ENCODE measurements at regions not wholly inside any gene's neighbourhood (a gene's known extent, or its start where the extent isn't known, plus 50 kb on each side); places are given as distances from the start of the nearest gene placed in this dataset.

DNA sequence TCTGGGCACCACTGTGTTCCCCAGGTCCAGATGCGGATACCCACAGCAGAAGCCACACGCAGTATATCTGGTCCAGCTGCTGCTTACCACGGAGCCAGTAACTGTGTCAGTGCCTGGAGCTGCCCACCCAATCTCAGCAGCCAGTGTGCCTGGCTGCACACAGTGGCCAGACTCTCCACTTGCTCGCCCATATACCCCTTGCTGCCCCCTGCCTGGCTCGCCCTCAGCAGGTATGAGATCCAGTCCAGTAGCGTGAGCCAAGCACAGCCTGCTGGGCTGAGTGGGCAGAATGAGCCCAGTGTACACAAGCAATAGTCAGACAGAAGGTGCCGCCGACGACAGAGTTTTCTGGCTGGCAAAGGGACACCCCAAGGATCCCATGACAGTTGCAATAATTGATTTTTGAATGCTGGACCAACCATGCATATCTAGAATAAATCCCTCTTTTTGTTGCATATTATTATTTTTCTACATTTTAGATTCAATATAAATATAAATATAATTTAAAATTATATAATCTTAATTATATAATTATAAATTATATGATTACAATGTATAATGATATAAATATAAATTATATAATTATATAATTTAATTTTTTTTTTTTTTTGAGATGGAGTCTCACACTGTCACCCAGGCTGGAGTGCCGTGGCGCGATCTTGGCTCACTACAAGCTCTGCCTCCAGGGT, 918.8 kb upstream of the MIR17HG start:
- TF ChIP-seq, protein P1, sequence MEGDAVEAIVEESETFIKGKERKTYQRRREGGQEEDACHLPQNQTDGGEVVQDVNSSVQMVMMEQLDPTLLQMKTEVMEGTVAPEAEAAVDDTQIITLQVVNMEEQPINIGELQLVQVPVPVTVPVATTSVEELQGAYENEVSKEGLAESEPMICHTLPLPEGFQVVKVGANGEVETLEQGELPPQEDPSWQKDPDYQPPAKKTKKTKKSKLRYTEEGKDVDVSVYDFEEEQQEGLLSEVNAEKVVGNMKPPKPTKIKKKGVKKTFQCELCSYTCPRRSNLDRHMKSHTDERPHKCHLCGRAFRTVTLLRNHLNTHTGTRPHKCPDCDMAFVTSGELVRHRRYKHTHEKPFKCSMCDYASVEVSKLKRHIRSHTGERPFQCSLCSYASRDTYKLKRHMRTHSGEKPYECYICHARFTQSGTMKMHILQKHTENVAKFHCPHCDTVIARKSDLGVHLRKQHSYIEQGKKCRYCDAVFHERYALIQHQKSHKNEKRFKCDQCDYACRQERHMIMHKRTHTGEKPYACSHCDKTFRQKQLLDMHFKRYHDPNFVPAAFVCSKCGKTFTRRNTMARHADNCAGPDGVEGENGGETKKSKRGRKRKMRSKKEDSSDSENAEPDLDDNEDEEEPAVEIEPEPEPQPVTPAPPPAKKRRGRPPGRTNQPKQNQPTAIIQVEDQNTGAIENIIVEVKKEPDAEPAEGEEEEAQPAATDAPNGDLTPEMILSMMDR (IDR thresholded peaks at IDR 0.05), result no peak
- H3K36me3 ChIP-seq (ENCODE audit: control insufficient read depth, insufficient read depth, low read length), result no peaks in the 10 kb centered on the region
- WGBS (ENCODE audit: insufficient coverage), result 90% methylated on average over 12 of the region's 12 CpGs
- Mint-ChIP-seq H3K4me3 (no peak overlapping the region), H3K27me3 (ENCODE audit: low read depth in 2 of 2) (no peaks in the 10 kb centered on the region), H3K9me3 (peaks cover 11 to 23% of the 10 kb centered on the region in 2 donors), H3K4me1 (no peaks in the 10 kb centered on the region), H3K27ac (no peak overlapping the region), H3K36me3 (no peaks in the 10 kb centered on the region)
- no peaks in the 10 kb centered on the region for H3K27me3 ChIP-seq (ENCODE audit: control insufficient read depth, insufficient read depth, low read length)
- no peak overlapping the region for H3K27ac ChIP-seq (ENCODE audit: low read length)
- H3K4me1 ChIP-seq (ENCODE audit: control insufficient read depth, insufficient read depth, low read length), result no peaks in the 10 kb centered on the region
- peaks cover 12% of the 10 kb centered on the region for H3K9me3 ChIP-seq (ENCODE audit: control insufficient read depth, insufficient read depth, low read length)
- no peak for ATAC-seq
- H3K4me3 ChIP-seq (ENCODE audit: low read length), result no peak overlapping the region
- DNase-seq, result no peak
- intact Hi-C loops (cut with micrococcal nuclease), result no loop called here

DNA sequence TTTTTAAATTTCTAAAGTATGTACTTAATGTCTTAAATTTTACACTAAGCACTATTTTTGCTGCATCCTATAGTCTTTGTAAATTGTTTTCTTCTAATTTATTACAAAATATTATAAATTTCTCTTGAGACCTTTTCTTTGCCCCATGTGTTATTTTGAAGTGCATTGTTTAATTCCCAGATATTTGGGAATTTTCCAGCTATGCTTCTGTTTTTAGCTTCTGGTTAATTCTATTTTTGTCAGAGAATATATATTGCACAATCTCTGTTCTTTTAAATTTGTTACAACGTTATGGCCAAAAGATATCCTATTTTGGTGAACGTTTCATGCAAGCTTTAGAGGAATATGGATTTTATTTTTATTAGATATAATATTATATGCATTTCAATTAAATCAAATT, 917.4 kb upstream of the MIR17HG start:
- H3K27me3 Mint-ChIP-seq (ENCODE audit: low read depth in 2 of 2), result no peaks in the 10 kb centered on the region
- TF ChIP-seq, protein P1 (IDR thresholded peaks at IDR 0.05), result no peak
- WGBS (ENCODE audit: insufficient coverage), result no CpG with 5 or more reads among the region's 2 CpGs
- Histone ChIP-seq H3K36me3 (ENCODE audit: control insufficient read depth, insufficient read depth, low read length) (no peaks in the 10 kb centered on the region), H3K9me3 (ENCODE audit: control insufficient read depth, insufficient read depth, low read length) (peaks cover 12% of the 10 kb centered on the region), H3K27ac (ENCODE audit: low read length) (no peak overlapping the region), H3K4me1 (ENCODE audit: control insufficient read depth, insufficient read depth, low read length) (no peaks in the 10 kb centered on the region), H3K27me3 (ENCODE audit: control insufficient read depth, insufficient read depth, low read length) (no peaks in the 10 kb centered on the region), H3K4me3 (ENCODE audit: low read length) (no peak overlapping the region)
- no peak overlapping the region for H3K4me3 Mint-ChIP-seq
- intact Hi-C loops (cut with micrococcal nuclease), result no loop called here
- no peaks in the 10 kb centered on the region for H3K36me3 Mint-ChIP-seq
- DNase-seq (no peak), ATAC-seq (no peak)
- H3K9me3 Mint-ChIP-seq, result peaks cover 8 to 24% of the 10 kb centered on the region in 2 donors
- H3K27ac Mint-ChIP-seq, result no peak overlapping the region
- no peaks in the 10 kb centered on the region for H3K4me1 Mint-ChIP-seq

DNA sequence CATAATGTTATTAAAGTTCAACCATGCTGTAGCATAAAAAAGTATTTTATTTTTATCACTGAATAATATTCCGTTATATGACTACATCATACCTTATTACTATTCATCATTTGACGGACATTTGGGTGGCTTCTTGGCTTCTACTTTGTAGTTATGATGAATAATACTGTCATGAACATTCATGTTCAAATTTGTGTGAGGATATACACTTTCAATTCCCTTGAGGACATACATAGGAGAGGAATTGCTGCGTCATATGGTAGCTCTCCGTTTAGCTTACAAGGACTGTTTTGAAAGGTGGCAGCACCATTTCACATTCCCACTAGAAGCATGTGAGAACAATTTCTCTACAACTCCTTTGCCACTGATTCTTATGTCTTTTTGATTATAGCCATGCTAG, 910.8 kb upstream of the MIR17HG start:
- intact Hi-C loops (cut with micrococcal nuclease), result no loop called here
- TF ChIP-seq, protein P1 (IDR thresholded peaks at IDR 0.05), result no peak
- Mint-ChIP-seq H3K4me1 (no peaks in the 10 kb centered on the region), H3K36me3 (peaks cover 6% of the 10 kb centered on the region), H3K9me3 (peaks cover 12 to 15% of the 10 kb centered on the region in 2 donors), H3K4me3 (no peak overlapping the region), H3K27me3 (ENCODE audit: low read depth in 2 of 2) (no peaks in the 10 kb centered on the region), H3K27ac (no peak overlapping the region)
- H3K9me3 ChIP-seq (ENCODE audit: control insufficient read depth, insufficient read depth, low read length), result no peaks in the 10 kb centered on the region
- no peak overlapping the region for H3K27ac ChIP-seq (ENCODE audit: low read length)
- H3K4me3 ChIP-seq (ENCODE audit: low read length), result no peak overlapping the region
- no peaks in the 10 kb centered on the region for H3K4me1 ChIP-seq (ENCODE audit: control insufficient read depth, insufficient read depth, low read length)
- ATAC-seq (no peak), DNase-seq (no peak)
- 100% methylated on average over 1 of the region's 4 CpGs for WGBS (ENCODE audit: insufficient coverage)
- no peaks in the 10 kb centered on the region for H3K27me3 ChIP-seq (ENCODE audit: control insufficient read depth, insufficient read depth, low read length)
- H3K36me3 ChIP-seq (ENCODE audit: control insufficient read depth, insufficient read depth, low read length), result no peaks in the 10 kb centered on the region

DNA sequence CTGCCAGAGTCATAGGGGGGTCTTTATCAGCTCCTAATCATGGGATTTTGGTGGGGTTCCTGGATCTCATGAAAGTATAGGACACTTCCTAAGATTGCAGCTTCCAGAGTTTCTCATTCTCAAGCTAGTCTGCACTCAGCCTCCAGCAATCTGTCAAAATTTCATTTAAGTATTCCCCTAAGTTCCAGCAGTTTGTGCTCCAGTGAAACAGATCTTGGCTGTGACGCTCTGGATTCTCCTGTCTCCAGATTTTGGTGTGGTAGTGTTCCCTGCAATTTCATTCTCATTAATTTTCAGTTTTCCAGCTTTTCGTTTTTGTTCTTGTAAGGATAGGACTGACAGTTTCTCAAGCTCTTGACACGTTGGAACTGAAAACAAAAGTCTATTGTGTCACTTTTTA, 908.9 kb upstream of the MIR17HG start:
- no peaks in the 10 kb centered on the region for H3K27me3 ChIP-seq (ENCODE audit: control insufficient read depth, insufficient read depth, low read length)
- no peaks in the 10 kb centered on the region for H3K27me3 Mint-ChIP-seq (ENCODE audit: low read depth in 2 of 2)
- DNase-seq, result no peak
- 84% methylated on average over 3 of the region's 3 CpGs for WGBS (ENCODE audit: insufficient coverage)
- H3K9me3 ChIP-seq (ENCODE audit: control insufficient read depth, insufficient read depth, low read length), result no peaks in the 10 kb centered on the region
- TF ChIP-seq, protein P1 (IDR thresholded peaks at IDR 0.05), result no peak
- peaks cover 6% of the 10 kb centered on the region for H3K36me3 Mint-ChIP-seq
- no peaks in the 10 kb centered on the region for H3K4me1 ChIP-seq (ENCODE audit: control insufficient read depth, insufficient read depth, low read length)
- H3K9me3 Mint-ChIP-seq, result peaks cover 9 to 14% of the 10 kb centered on the region in 2 donors
- H3K36me3 ChIP-seq (ENCODE audit: control insufficient read depth, insufficient read depth, low read length), result no peaks in the 10 kb centered on the region
- H3K4me3 ChIP-seq (ENCODE audit: low read length), result no peak overlapping the region
- no peak overlapping the region for H3K4me3 Mint-ChIP-seq
- H3K27ac Mint-ChIP-seq, result no peak overlapping the region
- no peak for ATAC-seq
- intact Hi-C loops (cut with micrococcal nuclease), result no loop called here
- no peaks in the 10 kb centered on the region for H3K4me1 Mint-ChIP-seq
- H3K27ac ChIP-seq (ENCODE audit: low read length), result no peak overlapping the region
